Endodermal cell (in vitro differentiated cells): ENCODE measurements at regions not wholly inside any gene's neighbourhood (a gene's known extent, or its start where the extent isn't known, plus 50 kb on each side); places are given as distances from the start of the nearest gene placed in this dataset.
"Not testable (repeated sequence)": the region's sequence is repeated elsewhere in the genome, so short reads cannot be mapped to it uniquely, and the experiment has no call there.

Experiments used
- DNase-seq: peaks from one replicate; pipeline ENCODE4 v3.0.0-alpha.2; 2017
- H3K27ac ChIP-seq: 2 replicates; pipeline ENCODE4 v1.5.1; 2013; ENCODE audit warnings: mild to moderate bottlenecking, low read depth, low read length, moderate library complexity
- H3K27me3 ChIP-seq: 2 replicates; pipeline ENCODE4 v1.6.1; 2013; ENCODE audit warnings: mild to moderate bottlenecking, low read length, moderate library complexity; ENCODE audit not compliant: insufficient read depth, control insufficient read depth, poor library complexity, severe bottlenecking
- H3K36me3 ChIP-seq: 2 replicates; pipeline ENCODE4 v1.7.0; 2013; ENCODE audit warnings: mild to moderate bottlenecking, low read length, moderate library complexity; ENCODE audit not compliant: control insufficient read depth, insufficient read depth
- H3K4me1 ChIP-seq: one replicate; pipeline ENCODE4 v1.7.0; 2013; ENCODE audit warnings: low read length; ENCODE audit not compliant: control insufficient read depth, insufficient read depth
- H3K4me3 ChIP-seq: 2 replicates; pipeline ENCODE4 v1.5.1; 2013; ENCODE audit warnings: mild to moderate bottlenecking, low read length, moderate library complexity
- H3K9ac ChIP-seq: 2 replicates; pipeline ENCODE4 v1.6.1; 2013; ENCODE audit warnings: mild to moderate bottlenecking, low read length, moderate library complexity; ENCODE audit not compliant: poor library complexity, severe bottlenecking; ENCODE audit errors: extremely low read depth
- H3K9me3 ChIP-seq: 2 replicates; pipeline ENCODE4 v1.6.1; 2013; ENCODE audit warnings: mild to moderate bottlenecking, low read length, moderate library complexity; ENCODE audit not compliant: control insufficient read depth
- H3K27ac Mint-ChIP-seq: 2 replicates; pipeline ENCODE4 v1.8.0; 2020; ENCODE audit warnings: mixed read lengths
- H3K27me3 Mint-ChIP-seq: 2 replicates; pipeline ENCODE4 v1.8.0; 2021; ENCODE audit warnings: mild to moderate bottlenecking, mixed read lengths; ENCODE audit not compliant: insufficient read depth
- H3K36me3 Mint-ChIP-seq: 2 replicates; pipeline ENCODE4 v1.8.0; 2020; ENCODE audit warnings: low read depth, mixed read lengths
- H3K4me1 Mint-ChIP-seq: 2 replicates; pipeline ENCODE4 v1.8.0; 2020; ENCODE audit warnings: mixed read lengths
- H3K4me3 Mint-ChIP-seq: 2 replicates; pipeline ENCODE4 v1.8.0; 2020; ENCODE audit warnings: mild to moderate bottlenecking, moderate library complexity, mixed read lengths
- H3K9me3 Mint-ChIP-seq: 2 replicates; pipeline ENCODE4 v1.8.0; 2020; ENCODE audit warnings: mild to moderate bottlenecking, mixed read lengths
- WGBS, 2 experiments: methylation state at CpG; one replicate each; pipeline versions ENCODE4 v1.1.5 to v1.1.7; 2013; ENCODE audit warnings: missing lambda C conversion rate in 2 of 2, mixed read lengths in 1 of 2; ENCODE audit not compliant: insufficient coverage in 1 of 2, insufficient read length in 1 of 2; 5-methylcytosine and 5-hydroxymethylcytosine counted together
- TF ChIP-seq, protein P1 (sequence below): fragments of 200-600 bp; sonication (generic); conservative IDR thresholded peaks from 2 replicates; pipeline ENCODE4 v1.5.0; 2021; ENCODE audit warnings: antibody characterized with exemption, mild to moderate bottlenecking

DNA sequence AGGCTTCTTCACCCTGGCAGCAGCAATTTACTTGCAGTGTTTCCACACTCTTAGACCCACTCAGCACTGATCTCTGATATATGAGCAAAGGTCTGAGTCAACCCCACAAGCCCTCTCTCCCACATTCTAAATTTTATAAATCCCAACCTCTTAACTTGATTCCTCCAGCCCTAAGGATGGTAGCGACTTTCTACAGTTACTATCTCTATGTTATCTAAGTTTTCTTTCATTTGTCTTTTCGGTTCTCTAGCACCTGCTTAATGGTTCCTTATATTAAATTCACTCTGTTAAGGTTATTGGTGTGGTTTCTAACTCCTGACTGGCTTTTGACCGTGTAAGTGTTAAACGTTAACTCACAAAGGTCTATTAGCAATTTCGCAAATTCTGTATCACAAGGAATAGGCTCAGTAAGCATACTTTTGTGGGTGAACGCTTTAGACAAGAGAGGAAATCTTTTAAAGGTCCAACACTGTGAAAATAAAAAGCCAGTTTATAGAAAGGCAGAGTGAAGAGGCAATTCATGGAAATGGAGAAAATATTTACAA, 99.3 kb downstream of the DLEU7 start:
- Histone ChIP-seq H3K4me1 (no peaks in the 10 kb centered on the region), H3K27ac (no peak overlapping the region), H3K27me3 (no peaks in the 10 kb centered on the region), H3K9ac (no peak overlapping the region), H3K36me3 (no peaks in the 10 kb centered on the region), H3K4me3 (no peak overlapping the region), H3K9me3 (no peaks in the 10 kb centered on the region)
- WGBS, 2 experiments = 95 to 97% methylated on average over 3 to 6 of the region's 6 CpGs
- TF ChIP-seq, protein P1, sequence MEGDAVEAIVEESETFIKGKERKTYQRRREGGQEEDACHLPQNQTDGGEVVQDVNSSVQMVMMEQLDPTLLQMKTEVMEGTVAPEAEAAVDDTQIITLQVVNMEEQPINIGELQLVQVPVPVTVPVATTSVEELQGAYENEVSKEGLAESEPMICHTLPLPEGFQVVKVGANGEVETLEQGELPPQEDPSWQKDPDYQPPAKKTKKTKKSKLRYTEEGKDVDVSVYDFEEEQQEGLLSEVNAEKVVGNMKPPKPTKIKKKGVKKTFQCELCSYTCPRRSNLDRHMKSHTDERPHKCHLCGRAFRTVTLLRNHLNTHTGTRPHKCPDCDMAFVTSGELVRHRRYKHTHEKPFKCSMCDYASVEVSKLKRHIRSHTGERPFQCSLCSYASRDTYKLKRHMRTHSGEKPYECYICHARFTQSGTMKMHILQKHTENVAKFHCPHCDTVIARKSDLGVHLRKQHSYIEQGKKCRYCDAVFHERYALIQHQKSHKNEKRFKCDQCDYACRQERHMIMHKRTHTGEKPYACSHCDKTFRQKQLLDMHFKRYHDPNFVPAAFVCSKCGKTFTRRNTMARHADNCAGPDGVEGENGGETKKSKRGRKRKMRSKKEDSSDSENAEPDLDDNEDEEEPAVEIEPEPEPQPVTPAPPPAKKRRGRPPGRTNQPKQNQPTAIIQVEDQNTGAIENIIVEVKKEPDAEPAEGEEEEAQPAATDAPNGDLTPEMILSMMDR = no peak
- H3K27ac Mint-ChIP-seq = no peak overlapping the region
- no peaks in the 10 kb centered on the region for H3K36me3 Mint-ChIP-seq
- DNase-seq = no peak
- H3K9me3 Mint-ChIP-seq = no peaks in the 10 kb centered on the region
- peaks cover 1% of the 10 kb centered on the region for H3K27me3 Mint-ChIP-seq
- no peak overlapping the region for H3K4me3 Mint-ChIP-seq
- peaks cover 1% of the 10 kb centered on the region for H3K4me1 Mint-ChIP-seq

DNA sequence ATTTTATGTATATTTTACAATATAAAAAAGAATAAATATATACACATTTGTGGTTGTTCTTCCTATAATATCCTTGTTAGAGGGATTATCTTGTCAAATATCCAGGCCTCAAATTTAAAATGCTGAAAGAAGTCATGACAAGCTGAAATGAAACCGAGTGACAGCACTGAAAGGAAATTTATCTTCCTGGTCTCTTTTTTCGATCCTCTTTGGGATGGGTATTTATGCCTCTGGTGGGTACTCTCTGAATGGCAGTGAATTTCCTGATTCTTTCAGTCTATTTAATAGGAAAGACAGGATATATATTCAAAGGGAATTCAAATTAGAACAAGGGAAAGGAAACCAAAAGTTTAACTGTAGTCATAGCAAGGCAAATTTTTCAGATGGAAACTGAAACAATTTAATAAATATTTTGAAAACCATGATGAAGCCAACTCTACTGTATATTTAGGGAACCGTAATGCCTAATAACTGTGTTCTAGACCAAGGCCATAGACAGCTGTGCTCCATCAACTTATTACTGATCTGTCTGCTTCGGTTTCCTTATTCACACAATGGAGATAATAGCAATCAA, 97.9 kb downstream of the DLEU7 start:
- Mint-ChIP-seq H3K27me3 (peaks cover 4% of the 10 kb centered on the region), H3K27ac (no peak overlapping the region)

DNA sequence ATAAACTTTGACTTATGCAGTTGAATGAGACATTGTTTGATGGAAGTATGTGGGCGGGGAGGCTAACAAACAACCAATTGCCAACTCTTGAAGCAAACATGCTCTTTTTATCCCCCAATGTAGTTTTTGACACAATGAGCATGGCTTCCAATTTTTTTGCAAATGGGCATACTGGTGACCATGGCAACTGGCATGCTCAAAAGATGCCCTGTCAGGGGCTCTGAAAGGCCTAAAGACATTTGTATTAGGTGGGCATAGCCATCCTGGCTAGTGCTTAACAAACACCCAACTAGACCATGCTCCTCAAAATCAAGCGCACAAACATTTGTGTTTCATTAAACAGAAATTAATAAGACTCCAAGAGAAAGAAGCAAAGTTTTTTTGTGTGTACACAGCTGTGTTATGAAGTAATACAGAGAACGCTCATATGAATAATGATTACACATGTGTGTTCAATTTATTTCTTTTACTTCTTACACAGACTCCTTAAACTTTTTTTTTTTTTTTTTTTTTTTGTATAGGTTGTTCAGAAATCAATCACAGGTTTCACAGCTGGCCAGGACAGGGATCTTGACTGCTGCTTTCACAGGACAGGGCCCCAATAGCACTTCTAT, 95.6 kb downstream of the DLEU7 start:
- no peak overlapping the region for H3K4me3 ChIP-seq
- H3K4me1 Mint-ChIP-seq = no peaks in the 10 kb centered on the region
- peaks cover 11% of the 10 kb centered on the region for H3K9me3 Mint-ChIP-seq
- H3K27ac ChIP-seq = no peak overlapping the region
- TF ChIP-seq, protein P1 = no peak
- H3K4me1 ChIP-seq = no peaks in the 10 kb centered on the region
- no peaks in the 10 kb centered on the region for H3K9me3 ChIP-seq
- H3K4me3 Mint-ChIP-seq = no peak overlapping the region
- H3K27me3 Mint-ChIP-seq = peaks cover 4% of the 10 kb centered on the region
- WGBS, 2 experiments = 70% methylated on average over 2 of the region's 3 CpGs; no CpG with 5 or more reads in 1 of the 2 experiments
- H3K36me3 ChIP-seq = no peaks in the 10 kb centered on the region
- no peak overlapping the region for H3K9ac ChIP-seq
- H3K27ac Mint-ChIP-seq = no peak overlapping the region
- H3K36me3 Mint-ChIP-seq = no peaks in the 10 kb centered on the region
- no peaks in the 10 kb centered on the region for H3K27me3 ChIP-seq
- DNase-seq = no peak

More for the DNA sequence above, 97.9 kb downstream of the DLEU7 start:
- no peaks in the 10 kb centered on the region for H3K4me1 ChIP-seq
- H3K9me3 Mint-ChIP-seq = peaks cover 5% of the 10 kb centered on the region
- H3K36me3 ChIP-seq = no peaks in the 10 kb centered on the region
- no peaks in the 10 kb centered on the region for H3K27me3 ChIP-seq
- no peak for DNase-seq
- no peak overlapping the region for H3K27ac ChIP-seq
- no peaks in the 10 kb centered on the region for H3K9me3 ChIP-seq
- H3K36me3 Mint-ChIP-seq = no peaks in the 10 kb centered on the region
- WGBS, 2 experiments = 94 to 95% methylated on average over 3 to 4 of the region's 4 CpGs
- TF ChIP-seq, protein P1 = peak; percentile 65
- H3K4me3 ChIP-seq = no peak overlapping the region
- no peak overlapping the region for H3K4me3 Mint-ChIP-seq
- no peak overlapping the region for H3K9ac ChIP-seq
- no peaks in the 10 kb centered on the region for H3K4me1 Mint-ChIP-seq

DNA sequence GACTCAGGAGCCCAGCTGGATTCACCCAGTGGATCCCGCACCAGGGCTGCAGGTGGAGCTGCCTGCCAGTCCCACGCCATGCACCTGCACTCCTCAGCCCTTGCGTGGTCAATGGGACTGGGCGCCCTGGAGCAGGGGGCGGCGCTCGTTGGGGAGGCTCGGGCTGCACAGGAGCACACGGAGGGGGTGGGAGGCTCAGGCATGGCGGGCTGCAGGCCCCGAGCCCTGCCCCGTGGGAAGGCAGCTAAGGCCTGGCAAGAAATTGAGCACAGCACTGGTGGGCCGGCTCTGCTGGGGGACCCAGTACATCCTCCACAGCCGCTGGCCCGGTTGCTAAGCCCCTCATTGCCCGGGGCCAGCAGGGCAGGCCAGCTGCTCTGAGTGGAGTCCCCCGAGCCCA, 90.3 kb downstream of the DLEU7 start:
- peaks cover 12% of the 10 kb centered on the region for H3K9me3 ChIP-seq
- H3K4me1 Mint-ChIP-seq, H3K27ac ChIP-seq, DNase-seq, H3K4me3 Mint-ChIP-seq, H3K36me3 ChIP-seq, H3K4me3 ChIP-seq, H3K36me3 Mint-ChIP-seq, H3K27me3 Mint-ChIP-seq, H3K27me3 ChIP-seq, H3K27ac Mint-ChIP-seq, H3K9ac ChIP-seq, H3K4me1 ChIP-seq: not testable (repeated sequence)
- H3K9me3 Mint-ChIP-seq = peaks cover 49% of the 10 kb centered on the region
- 92 to 100% methylated on average over 3 to 17 of the region's 17 CpGs for WGBS, 2 experiments
